ENCODE measurements at regions not wholly inside any gene's neighbourhood (a gene's known extent, or its start where the extent isn't known, plus 50 kb on each side); places are given as distances from the start of the nearest gene placed in this dataset.

GRCh38 chr15:93982226-93982727, 249.1 kb upstream of the MCTP2 start:
- Mint-ChIP-seq H3K4me1 (peaks cover 12% of the 10 kb centered on the region), H3K9me3 (no peaks in the 10 kb centered on the region), H3K36me3 (no peaks in the 10 kb centered on the region), H3K27me3 (no peaks in the 10 kb centered on the region), H3K4me3 (no peak overlapping the region), H3K27ac (no peak overlapping the region)
- no peak for DNase-seq

GRCh38 chr15:93981706-93982105, 249.7 kb upstream of the MCTP2 start:
- Mint-ChIP-seq H3K4me1 (peaks cover 9% of the 10 kb centered on the region), H3K27me3 (no peaks in the 10 kb centered on the region), H3K9me3 (no peaks in the 10 kb centered on the region), H3K4me3 (no peak overlapping the region), H3K36me3 (no peaks in the 10 kb centered on the region), H3K27ac (no peak overlapping the region)
- DNase-seq: no peak

- no peaks in the 10 kb centered on the region for H3K9me3 Mint-ChIP-seq
These were observed 251.0 kb upstream of the MCTP2 start for GRCh38 chr15:93980261-93980911.

GRCh38 chr15:93974804-93975481, 256.4 kb upstream of the MCTP2 start:
- Mint-ChIP-seq H3K36me3 (no peaks in the 10 kb centered on the region), H3K9me3 (no peaks in the 10 kb centered on the region), H3K4me1 (no peaks in the 10 kb centered on the region), H3K27me3 (peaks cover 3% of the 10 kb centered on the region), H3K4me3 (no peak overlapping the region), H3K27ac (no peak overlapping the region)
- no peak for DNase-seq

More at GRCh38 chr15:93980261-93980911, 251.0 kb upstream of the MCTP2 start:
- Mint-ChIP-seq H3K27ac (no peak overlapping the region), H3K27me3 (no peaks in the 10 kb centered on the region), H3K4me1 (no peaks in the 10 kb centered on the region), H3K36me3 (no peaks in the 10 kb centered on the region), H3K4me3 (no peak overlapping the region)
- DNase-seq: no peak

GRCh38 chr15:93973287-93973686, 258.1 kb upstream of the MCTP2 start:
- Mint-ChIP-seq H3K4me1 (no peaks in the 10 kb centered on the region), H3K36me3 (no peaks in the 10 kb centered on the region), H3K9me3 (no peaks in the 10 kb centered on the region), H3K27me3 (peaks cover 3% of the 10 kb centered on the region), H3K4me3 (no peak overlapping the region), H3K27ac (no peak overlapping the region)
- no peak for DNase-seq

GRCh38 chr15:93968773-93969172, 262.6 kb upstream of the MCTP2 start:
- no peak overlapping the region for H3K4me3 Mint-ChIP-seq
- H3K27me3 Mint-ChIP-seq: peaks cover 3% of the 10 kb centered on the region
- H3K4me1 Mint-ChIP-seq: no peaks in the 10 kb centered on the region
- H3K9me3 Mint-ChIP-seq: no peaks in the 10 kb centered on the region
- no peak overlapping the region for H3K27ac Mint-ChIP-seq
- H3K36me3 Mint-ChIP-seq: no peaks in the 10 kb centered on the region
- DNase-seq: no peak

GRCh38 chr15:93965304-93965908, 266.0 kb upstream of the MCTP2 start:
- H3K36me3 Mint-ChIP-seq: no peaks in the 10 kb centered on the region
- H3K4me3 Mint-ChIP-seq: no peak overlapping the region
- peaks cover 10% of the 10 kb centered on the region for H3K27me3 Mint-ChIP-seq
- DNase-seq: no peak
- H3K9me3 Mint-ChIP-seq: no peaks in the 10 kb centered on the region
- H3K4me1 Mint-ChIP-seq: no peaks in the 10 kb centered on the region
- H3K27ac Mint-ChIP-seq: no peak overlapping the region

- H3K9me3 Mint-ChIP-seq: no peaks in the 10 kb centered on the region
- no peak overlapping the region for H3K27ac Mint-ChIP-seq
- no peak for DNase-seq
- peaks cover 3% of the 10 kb centered on the region for H3K27me3 Mint-ChIP-seq
- H3K36me3 Mint-ChIP-seq: no peaks in the 10 kb centered on the region
- H3K4me1 Mint-ChIP-seq: no peaks in the 10 kb centered on the region
- no peak overlapping the region for H3K4me3 Mint-ChIP-seq
These were observed 276.3 kb upstream of the MCTP2 start for GRCh38 chr15:93954985-93955571.

- Mint-ChIP-seq H3K36me3 (no peaks in the 10 kb centered on the region), H3K27me3 (no peaks in the 10 kb centered on the region), H3K4me1 (no peaks in the 10 kb centered on the region), H3K27ac (no peak overlapping the region), H3K4me3 (no peak overlapping the region), H3K9me3 (peaks cover 8% of the 10 kb centered on the region)
- DNase-seq: no peak
These were observed 282.6 kb upstream of the MCTP2 start for GRCh38 chr15:93948726-93949125.

- no peak overlapping the region for H3K4me3 Mint-ChIP-seq
- H3K9me3 Mint-ChIP-seq: peaks cover 8% of the 10 kb centered on the region
- no peaks in the 10 kb centered on the region for H3K27me3 Mint-ChIP-seq
- H3K36me3 Mint-ChIP-seq: no peaks in the 10 kb centered on the region
- H3K27ac Mint-ChIP-seq: no peak overlapping the region
- H3K4me1 Mint-ChIP-seq: no peaks in the 10 kb centered on the region
- DNase-seq: no peak
These were observed 287.8 kb upstream of the MCTP2 start for GRCh38 chr15:93943586-93943985.

GRCh38 chr15:93942269-93942694, 289.1 kb upstream of the MCTP2 start:
- no peak overlapping the region for H3K27ac Mint-ChIP-seq
- no peaks in the 10 kb centered on the region for H3K36me3 Mint-ChIP-seq
- H3K4me1 Mint-ChIP-seq: no peaks in the 10 kb centered on the region
- H3K27me3 Mint-ChIP-seq: peaks cover 5% of the 10 kb centered on the region
- H3K9me3 Mint-ChIP-seq: peaks cover 8% of the 10 kb centered on the region
- DNase-seq: no peak
- H3K4me3 Mint-ChIP-seq: no peak overlapping the region

- no peak overlapping the region for H3K27ac Mint-ChIP-seq
- H3K36me3 Mint-ChIP-seq: no peaks in the 10 kb centered on the region
- no peak for DNase-seq
- no peak overlapping the region for H3K4me3 Mint-ChIP-seq
- peaks cover 6% of the 10 kb centered on the region for H3K27me3 Mint-ChIP-seq
- H3K9me3 Mint-ChIP-seq: peaks cover 8% of the 10 kb centered on the region
- H3K4me1 Mint-ChIP-seq: no peaks in the 10 kb centered on the region
These were observed 289.7 kb upstream of the MCTP2 start for GRCh38 chr15:93941697-93942096.

GRCh38 chr15:93940226-93940625, 291.1 kb upstream of the MCTP2 start:
- Mint-ChIP-seq H3K9me3 (peaks cover 7% of the 10 kb centered on the region), H3K27ac (no peak overlapping the region), H3K4me1 (no peaks in the 10 kb centered on the region), H3K36me3 (no peaks in the 10 kb centered on the region), H3K27me3 (peaks cover 6% of the 10 kb centered on the region), H3K4me3 (no peak overlapping the region)
- no peak for DNase-seq

- peaks cover 2% of the 10 kb centered on the region for H3K4me1 Mint-ChIP-seq
- peaks cover 13% of the 10 kb centered on the region for H3K27me3 Mint-ChIP-seq
- H3K36me3 Mint-ChIP-seq: no peaks in the 10 kb centered on the region
- DNase-seq: no peak
- H3K9me3 Mint-ChIP-seq: no peaks in the 10 kb centered on the region
- no peak overlapping the region for H3K4me3 Mint-ChIP-seq
- H3K27ac Mint-ChIP-seq: no peak overlapping the region
These were observed 299.1 kb upstream of the MCTP2 start for GRCh38 chr15:93932164-93932776.

Measured in activated naive CD8-positive, alpha-beta T cell treated with anti-CD3 and anti-CD28 coated beads for 36 hours (primary cell).